ENCODE measurements at regions not wholly inside any gene's neighbourhood (a gene's known extent, or its start where the extent isn't known, plus 50 kb on each side); places are given as distances from the start of the nearest gene placed in this dataset.

DNA sequence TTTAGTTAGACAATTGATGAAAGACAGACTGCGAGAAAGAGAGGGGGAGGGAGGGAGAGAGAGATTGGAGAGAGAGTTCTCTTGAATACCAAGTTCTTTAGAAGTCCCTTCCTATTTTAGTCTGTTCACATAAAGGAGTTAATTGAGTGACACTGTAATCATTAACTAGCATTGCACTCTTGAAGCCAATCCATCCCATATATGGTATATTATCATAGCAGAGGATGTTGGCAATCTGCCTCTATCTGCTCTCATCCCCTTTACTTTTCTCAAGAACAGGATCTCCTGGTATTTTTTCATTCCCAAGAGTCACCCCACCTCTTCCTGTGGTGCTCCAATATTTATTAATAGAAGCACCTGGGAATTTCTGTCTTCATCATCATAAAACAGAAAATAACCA lies 959.6 kb upstream of the NDST4 start:
- Mint-ChIP-seq H3K4me3 (no peak overlapping the region), H3K27ac (no peak overlapping the region), H3K4me1 (no peaks in the 10 kb centered on the region), H3K9me3 (peaks cover 5% of the 10 kb centered on the region; the same call in 1 of the 3 replicates), H3K36me3 (ENCODE audit: low read depth) (peaks cover 3% of the 10 kb centered on the region; the same call in 2 of the 3 replicates), H3K27me3 (ENCODE audit: insufficient read depth, low read depth, poor library complexity) (peaks cover 3% of the 10 kb centered on the region)
- H3K27me3 ChIP-seq (ENCODE audit: insufficient read depth) = no peaks in the 10 kb centered on the region
- no peak for TF ChIP-seq CTCF (conservative IDR thresholded peaks at IDR 0.05; ENCODE audit: low read depth in 2 of 2)
- TF ChIP-seq, protein P1, sequence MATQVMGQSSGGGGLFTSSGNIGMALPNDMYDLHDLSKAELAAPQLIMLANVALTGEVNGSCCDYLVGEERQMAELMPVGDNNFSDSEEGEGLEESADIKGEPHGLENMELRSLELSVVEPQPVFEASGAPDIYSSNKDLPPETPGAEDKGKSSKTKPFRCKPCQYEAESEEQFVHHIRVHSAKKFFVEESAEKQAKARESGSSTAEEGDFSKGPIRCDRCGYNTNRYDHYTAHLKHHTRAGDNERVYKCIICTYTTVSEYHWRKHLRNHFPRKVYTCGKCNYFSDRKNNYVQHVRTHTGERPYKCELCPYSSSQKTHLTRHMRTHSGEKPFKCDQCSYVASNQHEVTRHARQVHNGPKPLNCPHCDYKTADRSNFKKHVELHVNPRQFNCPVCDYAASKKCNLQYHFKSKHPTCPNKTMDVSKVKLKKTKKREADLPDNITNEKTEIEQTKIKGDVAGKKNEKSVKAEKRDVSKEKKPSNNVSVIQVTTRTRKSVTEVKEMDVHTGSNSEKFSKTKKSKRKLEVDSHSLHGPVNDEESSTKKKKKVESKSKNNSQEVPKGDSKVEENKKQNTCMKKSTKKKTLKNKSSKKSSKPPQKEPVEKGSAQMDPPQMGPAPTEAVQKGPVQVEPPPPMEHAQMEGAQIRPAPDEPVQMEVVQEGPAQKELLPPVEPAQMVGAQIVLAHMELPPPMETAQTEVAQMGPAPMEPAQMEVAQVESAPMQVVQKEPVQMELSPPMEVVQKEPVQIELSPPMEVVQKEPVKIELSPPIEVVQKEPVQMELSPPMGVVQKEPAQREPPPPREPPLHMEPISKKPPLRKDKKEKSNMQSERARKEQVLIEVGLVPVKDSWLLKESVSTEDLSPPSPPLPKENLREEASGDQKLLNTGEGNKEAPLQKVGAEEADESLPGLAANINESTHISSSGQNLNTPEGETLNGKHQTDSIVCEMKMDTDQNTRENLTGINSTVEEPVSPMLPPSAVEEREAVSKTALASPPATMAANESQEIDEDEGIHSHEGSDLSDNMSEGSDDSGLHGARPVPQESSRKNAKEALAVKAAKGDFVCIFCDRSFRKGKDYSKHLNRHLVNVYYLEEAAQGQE (IDR thresholded peaks at IDR 0.05; ENCODE audit: unreplicated experiment) = no peak
- TF ChIP-seq POLR2AphosphoS5 (IDR thresholded peaks at IDR 0.05; ENCODE audit: low read depth) = no peak
- TF ChIP-seq, protein P2, sequence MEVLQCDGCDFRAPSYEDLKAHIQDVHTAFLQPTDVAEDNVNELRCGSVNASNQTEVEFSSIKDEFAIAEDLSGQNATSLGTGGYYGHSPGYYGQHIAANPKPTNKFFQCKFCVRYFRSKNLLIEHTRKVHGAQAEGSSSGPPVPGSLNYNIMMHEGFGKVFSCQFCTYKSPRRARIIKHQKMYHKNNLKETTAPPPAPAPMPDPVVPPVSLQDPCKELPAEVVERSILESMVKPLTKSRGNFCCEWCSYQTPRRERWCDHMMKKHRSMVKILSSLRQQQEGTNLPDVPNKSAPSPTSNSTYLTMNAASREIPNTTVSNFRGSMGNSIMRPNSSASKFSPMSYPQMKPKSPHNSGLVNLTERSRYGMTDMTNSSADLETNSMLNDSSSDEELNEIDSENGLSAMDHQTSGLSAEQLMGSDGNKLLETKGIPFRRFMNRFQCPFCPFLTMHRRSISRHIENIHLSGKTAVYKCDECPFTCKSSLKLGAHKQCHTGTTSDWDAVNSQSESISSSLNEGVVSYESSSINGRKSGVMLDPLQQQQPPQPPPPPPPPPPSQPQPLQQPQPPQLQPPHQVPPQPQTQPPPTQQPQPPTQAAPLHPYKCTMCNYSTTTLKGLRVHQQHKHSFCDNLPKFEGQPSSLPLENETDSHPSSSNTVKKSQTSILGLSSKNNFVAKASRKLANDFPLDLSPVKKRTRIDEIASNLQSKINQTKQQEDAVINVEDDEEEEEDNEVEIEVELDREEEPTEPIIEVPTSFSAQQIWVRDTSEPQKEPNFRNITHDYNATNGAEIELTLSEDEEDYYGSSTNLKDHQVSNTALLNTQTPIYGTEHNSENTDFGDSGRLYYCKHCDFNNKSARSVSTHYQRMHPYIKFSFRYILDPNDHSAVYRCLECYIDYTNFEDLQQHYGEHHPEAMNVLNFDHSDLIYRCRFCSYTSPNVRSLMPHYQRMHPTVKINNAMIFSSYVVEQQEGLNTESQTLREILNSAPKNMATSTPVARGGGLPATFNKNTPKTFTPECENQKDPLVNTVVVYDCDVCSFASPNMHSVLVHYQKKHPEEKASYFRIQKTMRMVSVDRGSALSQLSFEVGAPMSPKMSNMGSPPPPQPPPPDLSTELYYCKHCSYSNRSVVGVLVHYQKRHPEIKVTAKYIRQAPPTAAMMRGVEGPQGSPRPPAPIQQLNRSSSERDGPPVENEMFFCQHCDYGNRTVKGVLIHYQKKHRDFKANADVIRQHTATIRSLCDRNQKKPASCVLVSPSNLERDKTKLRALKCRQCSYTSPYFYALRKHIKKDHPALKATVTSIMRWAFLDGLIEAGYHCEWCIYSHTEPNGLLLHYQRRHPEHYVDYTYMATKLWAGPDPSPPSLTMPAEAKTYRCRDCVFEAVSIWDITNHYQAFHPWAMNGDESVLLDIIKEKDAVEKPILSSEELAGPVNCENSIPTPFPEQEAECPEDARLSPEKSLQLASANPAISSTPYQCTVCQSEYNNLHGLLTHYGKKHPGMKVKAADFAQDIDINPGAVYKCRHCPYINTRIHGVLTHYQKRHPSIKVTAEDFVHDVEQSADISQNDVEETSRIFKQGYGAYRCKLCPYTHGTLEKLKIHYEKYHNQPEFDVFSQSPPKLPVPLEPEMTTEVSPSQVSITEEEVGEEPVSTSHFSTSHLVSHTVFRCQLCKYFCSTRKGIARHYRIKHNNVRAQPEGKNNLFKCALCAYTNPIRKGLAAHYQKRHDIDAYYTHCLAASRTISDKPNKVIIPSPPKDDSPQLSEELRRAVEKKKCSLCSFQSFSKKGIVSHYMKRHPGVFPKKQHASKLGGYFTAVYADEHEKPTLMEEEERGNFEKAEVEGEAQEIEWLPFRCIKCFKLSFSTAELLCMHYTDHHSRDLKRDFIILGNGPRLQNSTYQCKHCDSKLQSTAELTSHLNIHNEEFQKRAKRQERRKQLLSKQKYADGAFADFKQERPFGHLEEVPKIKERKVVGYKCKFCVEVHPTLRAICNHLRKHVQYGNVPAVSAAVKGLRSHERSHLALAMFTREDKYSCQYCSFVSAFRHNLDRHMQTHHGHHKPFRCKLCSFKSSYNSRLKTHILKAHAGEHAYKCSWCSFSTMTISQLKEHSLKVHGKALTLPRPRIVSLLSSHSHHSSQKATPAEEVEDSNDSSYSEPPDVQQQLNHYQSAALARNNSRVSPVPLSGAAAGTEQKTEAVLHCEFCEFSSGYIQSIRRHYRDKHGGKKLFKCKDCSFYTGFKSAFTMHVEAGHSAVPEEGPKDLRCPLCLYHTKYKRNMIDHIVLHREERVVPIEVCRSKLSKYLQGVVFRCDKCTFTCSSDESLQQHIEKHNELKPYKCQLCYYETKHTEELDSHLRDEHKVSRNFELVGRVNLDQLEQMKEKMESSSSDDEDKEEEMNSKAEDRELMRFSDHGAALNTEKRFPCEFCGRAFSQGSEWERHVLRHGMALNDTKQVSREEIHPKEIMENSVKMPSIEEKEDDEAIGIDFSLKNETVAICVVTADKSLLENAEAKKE (CRISPR knock-in tag; IDR thresholded peaks at IDR 0.05) = no peak
- TF ChIP-seq ZNF114 (CRISPR knock-in tag; IDR thresholded peaks at IDR 0.05) = no peak
- TF ChIP-seq ZNF331 (CRISPR knock-in tag; IDR thresholded peaks at IDR 0.05; ENCODE audit: low read depth) = no peak
- no peak for TF ChIP-seq CREB1 (CRISPR knock-in tag; IDR thresholded peaks at IDR 0.05; ENCODE audit: low read depth)
- no peak for TF ChIP-seq JUNB (IDR thresholded peaks at IDR 0.05; ENCODE audit: unreplicated experiment)
- no peak for TF ChIP-seq NANOG (IDR thresholded peaks at IDR 0.05; ENCODE audit: borderline replicate concordance)
- no peak for TF ChIP-seq EZH2 (IDR thresholded peaks at IDR 0.05; ENCODE audit: low read depth, unreplicated experiment)
- TF ChIP-seq EZH2phosphoT487 (IDR thresholded peaks at IDR 0.05; ENCODE audit: unreplicated experiment) = no peak
- no peak for TF ChIP-seq ETS1 (IDR thresholded peaks at IDR 0.05)
- TF ChIP-seq STAT1 (IDR thresholded peaks at IDR 0.05; ENCODE audit: unreplicated experiment) = no peak
- H3F3A ChIP-seq (replicated peaks; ENCODE audit: low read depth) = no peaks in the 10 kb centered on the region
- H3K4me1 ChIP-seq (ENCODE audit: insufficient read depth) = no peaks in the 10 kb centered on the region
- H3K4me3 ChIP-seq = no peak overlapping the region
- H3K27ac ChIP-seq (ENCODE audit: low read depth) = no peak overlapping the region
- no peak overlapping the region for H3K4me2 ChIP-seq
- no peaks in the 10 kb centered on the region for H4K20me1 ChIP-seq (replicated peaks; ENCODE audit: insufficient read depth)
- H3K9me2 ChIP-seq (ENCODE audit: insufficient read depth) = no peaks in the 10 kb centered on the region; the same call in 1 of the 2 replicates
- H2AFZ ChIP-seq = no peak overlapping the region
- H3K36me3 ChIP-seq (ENCODE audit: insufficient read depth) = no peaks in the 10 kb centered on the region
- no peak for ATAC-seq
- DNase-seq (ENCODE audit: low spot score) = no peak
- no peaks in the 10 kb centered on the region for H3K79me2 ChIP-seq (replicated peaks; ENCODE audit: insufficient read depth)

Measured in GM23338 (cell line).